Heart left ventricle (tissue), 16 donors: ENCODE measurements at regions not wholly inside any gene's neighbourhood (a gene's known extent, or its start where the extent isn't known, plus 50 kb on each side); places are given as distances from the start of the nearest gene placed in this dataset.
A peak's percentile ranks its signal among the peaks of the same experiment; 100 is the strongest.

ENCODE experiments used
- ATAC-seq, 4 donors: fragments of 200-7000 bp; cut with Tn5 transposase; one replicate each; pipeline ENCODE4 v1.9.1; 2020 to 2022; ENCODE audit warnings: moderate library complexity in 4 of 4, mild to moderate bottlenecking in 3 of 4, moderate number of reproducible peaks in 1 of 4
- DNase-seq, 5 donors: peaks; one replicate each; pipeline ENCODE4 v3.0.0-alpha.2; 2020
- H3K27ac ChIP-seq, 12 donors: fragments of 200-600 bp; sonication (generic) in 4 of 12; one replicate each; pipeline versions ENCODE4 v1.5.0 to v1.8.0; 2016 to 2022; ENCODE audit warnings: mild to moderate bottlenecking in 2 of 12
- H3K27me3 ChIP-seq, 9 donors: fragments of 200-600 bp; sonication (generic) in 2 of 9; one replicate each; pipeline versions ENCODE4 v1.5.1 to v1.8.0; 2016 to 2022; ENCODE audit warnings: mild to moderate bottlenecking in 3 of 9
- H3K36me3 ChIP-seq, 9 donors: fragments of 200-600 bp; sonication (generic) in 2 of 9; one replicate each; pipeline versions ENCODE4 v1.5.0 to v1.8.0; 2018 to 2022; ENCODE audit warnings: mild to moderate bottlenecking in 2 of 9
- H3K4me1 ChIP-seq, 12 donors: fragments of 200-600 bp; sonication (generic) in 4 of 12; one replicate each; pipeline versions ENCODE4 v1.5.0 to v1.8.0; 2016 to 2022; ENCODE audit warnings: mild to moderate bottlenecking in 3 of 12
- H3K4me3 ChIP-seq, 12 donors: fragments of 200-600 bp; sonication (generic) in 4 of 12; one replicate each; pipeline versions ENCODE4 v1.5.0 to v1.8.0; 2017 to 2022; ENCODE audit warnings: mild to moderate bottlenecking in 9 of 12, moderate library complexity in 4 of 12
- H3K9me3 ChIP-seq, 12 donors: fragments of 200-600 bp; sonication (generic) in 4 of 12; one replicate each; pipeline versions ENCODE4 v1.5.0 to v1.8.0; 2016 to 2022; ENCODE audit warnings: mild to moderate bottlenecking in 1 of 12
- POLR2A ChIP-seq, 2 donors: fragments of 450-650 bp; IDR thresholded peaks; one replicate each; pipeline ENCODE4 v1.6.1; 2017; ENCODE audit warnings: antibody characterized with exemption in 2 of 2, mild to moderate bottlenecking in 2 of 2, moderate library complexity in 2 of 2
- WGBS, 4 donors: extraction: QIAGEN DNeasy Blood & Tissue Kit in 2 of 4; methylation state at CpG; one replicate each; pipeline versions ENCODE4 v1.1.5 to v1.1.7; 2013 to 2018; 5-methylcytosine and 5-hydroxymethylcytosine counted together
- intact Hi-C, 10 donors: fragments of 100-400 bp; cut with DNase I; formaldehyde crosslinking; loops; one replicate each; pipeline versions ENCODE4 v1.11.1 to v1.14.2; 2022
- TF ChIP-seq, protein P1 (sequence below), 12 donors: fragments of 200-600 bp; sonication (generic) in 4 of 12; IDR thresholded peaks; one replicate each; pipeline versions ENCODE4 v1.5.0 to v1.8.0; 2018 to 2022; ENCODE audit warnings: antibody characterized with exemption in 12 of 12, mild to moderate bottlenecking in 5 of 12
- donor health status: ischemic (EF 13 %, LVEDD 7.1; RV severe dilation, severe dysfunction).
- donor health status: healthy with polysubstance abuse.
- donor health status: DM: no; HTN: yes; CAD: no.
- donor health status: DM: no; HTN: no; CAD: no.
- donor health status: ischemic (EF 25% LVEDD 6.9; RV normal size, moderate dysfunction).
- donor health status: ischemic (EF 25% LVEDD 5.7; RV mildly dilated, moderate dysfunction).
- donor health status: healthy.
- donor health status: DM: yes; HTN: yes; CAD: no.
- donor health status: ischemic (EF 35%, LVEDD 5.7; RV mildly dilated, moderate dysfunction).
- donor health status: nonischemic (EF 11% LVEDD 7.7; RV severe dilation, severe dysfunction).
- donor health status: DM: yes; HTN: yes; CAD: no.
- donor health status: PGD.
- donor health status: ischemic (EF 29% LVEDD 5.4; RV normal size, mild dysfunction).
- donor health status: nonischemic (EF 23%, LVEDD 6.1; RV moderate dilation, normal function).

DNA sequence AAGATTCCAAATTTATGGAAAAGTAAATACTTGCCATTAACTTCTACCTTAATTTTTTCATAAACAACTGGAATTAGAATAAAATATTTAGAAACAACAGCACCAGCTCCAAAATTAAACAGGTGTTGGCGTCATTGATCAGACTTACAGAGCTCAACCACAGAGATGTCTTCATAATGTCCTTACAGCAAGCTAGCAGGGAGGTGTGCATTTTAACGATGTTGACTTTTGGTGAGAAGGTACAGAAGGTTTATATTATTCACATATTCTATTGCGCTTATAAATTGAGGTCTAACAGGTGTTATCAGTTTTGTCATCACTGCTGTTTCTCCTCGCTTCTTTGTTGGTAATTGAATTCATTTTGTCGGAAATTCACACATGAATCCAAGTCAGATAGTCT is 226.2 kb upstream of the CA10 start:
- 83 to 87% (median 85%) methylated on average over 5 of the region's 5 CpGs for WGBS, 4 donors
- Histone ChIP-seq H3K27me3 (no peaks in the 10 kb centered on the region), H3K4me3 (no peak overlapping the region), H3K27ac (no peak overlapping the region), H3K4me1 (no peaks in the 10 kb centered on the region), H3K36me3 (no peaks in the 10 kb centered on the region), H3K9me3 (no peaks in the 10 kb centered on the region)
- no peak for ATAC-seq
- TF ChIP-seq POLR2A (IDR thresholded peaks at IDR 0.05) = no peak
- TF ChIP-seq, protein P1, sequence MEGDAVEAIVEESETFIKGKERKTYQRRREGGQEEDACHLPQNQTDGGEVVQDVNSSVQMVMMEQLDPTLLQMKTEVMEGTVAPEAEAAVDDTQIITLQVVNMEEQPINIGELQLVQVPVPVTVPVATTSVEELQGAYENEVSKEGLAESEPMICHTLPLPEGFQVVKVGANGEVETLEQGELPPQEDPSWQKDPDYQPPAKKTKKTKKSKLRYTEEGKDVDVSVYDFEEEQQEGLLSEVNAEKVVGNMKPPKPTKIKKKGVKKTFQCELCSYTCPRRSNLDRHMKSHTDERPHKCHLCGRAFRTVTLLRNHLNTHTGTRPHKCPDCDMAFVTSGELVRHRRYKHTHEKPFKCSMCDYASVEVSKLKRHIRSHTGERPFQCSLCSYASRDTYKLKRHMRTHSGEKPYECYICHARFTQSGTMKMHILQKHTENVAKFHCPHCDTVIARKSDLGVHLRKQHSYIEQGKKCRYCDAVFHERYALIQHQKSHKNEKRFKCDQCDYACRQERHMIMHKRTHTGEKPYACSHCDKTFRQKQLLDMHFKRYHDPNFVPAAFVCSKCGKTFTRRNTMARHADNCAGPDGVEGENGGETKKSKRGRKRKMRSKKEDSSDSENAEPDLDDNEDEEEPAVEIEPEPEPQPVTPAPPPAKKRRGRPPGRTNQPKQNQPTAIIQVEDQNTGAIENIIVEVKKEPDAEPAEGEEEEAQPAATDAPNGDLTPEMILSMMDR (IDR thresholded peaks at IDR 0.05) = no peak
- intact Hi-C loops = no loop called here
- DNase-seq = no peak

DNA sequence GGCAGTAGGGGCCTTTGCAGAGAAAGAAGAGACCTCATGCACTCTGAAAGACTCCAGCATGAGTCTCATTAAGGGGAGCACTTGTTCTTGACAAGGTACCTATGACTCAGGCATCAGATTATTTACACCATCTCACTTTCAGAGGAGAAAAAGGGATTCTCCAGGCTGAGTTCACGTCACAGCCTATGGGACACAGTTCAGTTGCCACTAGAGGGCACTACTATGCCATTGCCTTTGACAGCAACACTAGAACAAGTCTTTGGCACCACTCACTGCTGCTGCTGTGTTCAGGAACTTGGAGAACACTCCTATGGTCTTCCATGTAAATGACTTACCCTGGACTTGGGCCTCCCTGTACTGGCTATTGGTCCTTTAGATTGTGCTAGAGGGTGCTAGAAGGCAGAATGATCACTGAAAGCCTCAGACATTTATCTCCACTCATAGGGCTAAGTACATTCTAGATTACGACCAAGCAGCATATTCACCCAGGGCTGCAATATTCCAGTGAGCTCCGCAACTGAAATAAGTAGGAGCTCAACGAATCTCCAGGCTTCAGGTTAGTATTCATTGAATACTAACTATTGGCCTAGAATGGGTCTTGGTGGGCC is 225.1 kb upstream of the CA10 start:
- no peak overlapping the region for H3K27ac ChIP-seq
- intact Hi-C loops = no loop called here
- H3K4me3 ChIP-seq = no peak overlapping the region
- H3K27me3 ChIP-seq = no peaks in the 10 kb centered on the region
- H3K36me3 ChIP-seq = no peaks in the 10 kb centered on the region
- ATAC-seq = peak in 3 of 4 donors; percentile 52 to 71 (median 67)
- DNase-seq = peak in 4 of 5 donors; percentile 21 to 33 (median 24)
- TF ChIP-seq, protein P1 (IDR thresholded peaks at IDR 0.05) = peak; percentile 29 to 66 (median 46)
- no peak for TF ChIP-seq POLR2A (IDR thresholded peaks at IDR 0.05)
- H3K9me3 ChIP-seq = no peaks in the 10 kb centered on the region
- no peaks in the 10 kb centered on the region for H3K4me1 ChIP-seq
- 42 to 72% (median 58%) methylated on average over 2 to 4 of the region's 4 CpGs for WGBS, 4 donors

DNA sequence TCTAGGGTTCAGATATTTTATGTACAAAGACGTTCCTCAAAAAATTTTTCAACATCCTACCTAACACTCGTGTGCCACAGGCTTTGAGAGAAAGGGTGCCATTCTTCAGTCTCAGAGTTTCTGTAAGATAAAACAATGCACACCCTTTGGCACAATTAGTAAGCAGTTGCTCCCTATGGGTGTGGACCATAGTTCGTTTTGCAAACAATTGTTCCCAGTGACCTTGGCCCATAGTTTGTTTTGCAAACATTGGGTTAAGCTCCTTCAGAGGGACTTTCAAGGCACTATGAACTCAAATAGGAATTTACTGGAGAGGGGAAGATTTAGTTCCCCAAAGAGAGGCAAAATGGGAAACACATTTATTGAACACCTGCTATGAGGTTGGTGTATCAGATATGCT is 220.3 kb upstream of the CA10 start:
- Histone ChIP-seq H3K9me3 (no peaks in the 10 kb centered on the region), H3K36me3 (no peaks in the 10 kb centered on the region), H3K27ac (no peak overlapping the region), H3K4me1 (no peaks in the 10 kb centered on the region), H3K27me3 (no peaks in the 10 kb centered on the region), H3K4me3 (no peak overlapping the region)
- intact Hi-C loops = no loop called here
- TF ChIP-seq POLR2A (IDR thresholded peaks at IDR 0.05) = no peak
- TF ChIP-seq, protein P1 (IDR thresholded peaks at IDR 0.05) = no peak
- DNase-seq (no peak), ATAC-seq (no peak)
- WGBS, 4 donors = 59 to 71% (median 62%) methylated on average over 3 of the region's 3 CpGs

DNA sequence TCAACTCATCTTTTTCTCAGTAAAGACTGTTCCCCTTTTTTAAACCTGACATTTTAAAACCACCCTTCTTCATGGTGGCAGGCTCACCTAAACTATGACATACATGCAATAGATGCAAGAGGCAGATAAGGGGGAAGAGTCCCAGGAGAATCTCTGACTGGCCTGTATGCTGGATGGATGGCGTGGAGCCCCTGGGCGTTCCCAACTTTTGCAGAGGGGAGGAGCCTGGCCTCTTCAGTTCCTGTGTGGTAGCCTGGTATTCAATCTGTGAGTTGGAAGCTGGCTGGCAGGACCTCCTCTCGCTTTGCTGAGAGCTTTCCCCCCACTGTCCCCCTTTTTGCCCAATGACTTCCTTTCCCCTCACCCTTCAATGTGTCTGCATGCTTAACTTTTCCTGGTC is 217.6 kb upstream of the CA10 start:
- Histone ChIP-seq H3K9me3 (no peaks in the 10 kb centered on the region), H3K36me3 (no peaks in the 10 kb centered on the region), H3K27ac (no peak overlapping the region), H3K4me1 (no peaks in the 10 kb centered on the region), H3K4me3 (no peak overlapping the region), H3K27me3 (no peaks in the 10 kb centered on the region)
- TF ChIP-seq POLR2A (IDR thresholded peaks at IDR 0.05) = no peak
- TF ChIP-seq, protein P1 (IDR thresholded peaks at IDR 0.05) = no peak
- intact Hi-C loops = no loop called here
- WGBS, 4 donors = 55 to 71% (median 59%) methylated on average over 3 of the region's 3 CpGs
- no peak for ATAC-seq
- DNase-seq = no peak
